Caco-2 (cell line): ENCODE measurements at regions not wholly inside any gene's neighbourhood (a gene's known extent, or its start where the extent isn't known, plus 50 kb on each side); places are given as distances from the start of the nearest gene placed in this dataset.

ENCODE experiments used
- BruUV-seq: library from RNA; stranded (reverse); fragments of 400-500 nt; replicated peaks from 2 replicates; lab custom pipeline; 2021; lab: Mats Ljungman, UMichigan
- CTCF ChIA-PET: fragments of 300-600 bp; sonication (Branson Sonifier 250); formaldehyde crosslinking; loops from one replicate; lab custom pipeline; 2022; ENCODE audit warnings: antibody characterized with exemption; lab: Charles Lee
- POLR2A ChIA-PET: fragments of 300-600 bp; sonication (Branson Sonifier 250); formaldehyde crosslinking; loops from one replicate; lab custom pipeline; 2022; ENCODE audit warnings: antibody characterized with exemption; lab: Charles Lee
- DNase-seq, 2 experiments: peaks; one replicate each; pipeline versions ENCODE4 v3.0.0 to v3.0.0-alpha.2; 2020 to 2022
- H3K27me3 ChIP-seq: replicated peaks from 2 replicates; pipeline ENCODE4 v1.6.0; 2011; ENCODE audit warnings: low read length; ENCODE audit not compliant: control insufficient read depth, insufficient read depth
- H3K36me3 ChIP-seq: 2 replicates; pipeline ENCODE4 v1.5.1; 2011; ENCODE audit warnings: low read length; ENCODE audit not compliant: control insufficient read depth, insufficient read depth
- H3K4me1 ChIP-seq: fragments of 250-450 bp; sonication (Bioruptor Pico); 2 replicates; pipeline ENCODE4 v1.5.1; 2020; ENCODE audit warnings: mild to moderate bottlenecking
- H3K4me3 ChIP-seq: 2 replicates; pipeline ENCODE4 v1.5.1; 2011; ENCODE audit warnings: low read depth, mild to moderate bottlenecking, control low read depth, low read length
- H3K9me3 ChIP-seq: fragments of 250-450 bp; sonication (Bioruptor Pico); 2 replicates; pipeline ENCODE4 v1.5.1; 2020; ENCODE audit warnings: mild to moderate bottlenecking, moderate library complexity
- H3K27ac Mint-ChIP-seq: one replicate; pipeline ENCODE4 v1.8.0; 2022; ENCODE audit warnings: mixed read lengths; ENCODE audit not compliant: unreplicated experiment
- H3K27me3 Mint-ChIP-seq: one replicate; pipeline ENCODE4 v1.8.0; 2022; ENCODE audit warnings: mixed read lengths; ENCODE audit not compliant: insufficient read depth, unreplicated experiment
- H3K36me3 Mint-ChIP-seq: one replicate; pipeline ENCODE4 v1.8.0; 2022; ENCODE audit warnings: mild to moderate bottlenecking, mixed read lengths; ENCODE audit not compliant: insufficient read depth, unreplicated experiment
- H3K4me1 Mint-ChIP-seq: one replicate; pipeline ENCODE4 v1.8.0; 2022; ENCODE audit warnings: low read depth, mixed read lengths; ENCODE audit not compliant: unreplicated experiment
- H3K4me3 Mint-ChIP-seq: one replicate; pipeline ENCODE4 v1.8.0; 2022; ENCODE audit warnings: mild to moderate bottlenecking, moderate library complexity, mixed read lengths; ENCODE audit not compliant: unreplicated experiment
- H3K9me3 Mint-ChIP-seq: one replicate; pipeline ENCODE4 v1.8.0; 2022; ENCODE audit warnings: mixed read lengths; ENCODE audit not compliant: unreplicated experiment
- CTCF ChIP-seq, 2 experiments: fragments of 200-600 bp in 1 of 2; IDR thresholded peaks; 1 replicate in 1 of 2; 2 replicates in 1 of 2; pipeline versions ENCODE4 v1.5.1 to v1.8.0; 2011 to 2022; ENCODE audit warnings: antibody characterized with exemption in 1 of 2, control low read depth in 1 of 2, inconsistent platforms in 1 of 2, low read depth in 1 of 2, low read length in 1 of 2, mild to moderate bottlenecking in 1 of 2, moderate library complexity in 1 of 2; ENCODE audit not compliant: insufficient read depth in 1 of 2, severe bottlenecking in 1 of 2, unreplicated experiment in 1 of 2
- intact Hi-C: fragments of 100-400 bp; cut with micrococcal nuclease; formaldehyde crosslinking; loops from one replicate; pipeline ENCODE4 v1.10.0; 2022; ENCODE audit not compliant: unreplicated experiment

DNA sequence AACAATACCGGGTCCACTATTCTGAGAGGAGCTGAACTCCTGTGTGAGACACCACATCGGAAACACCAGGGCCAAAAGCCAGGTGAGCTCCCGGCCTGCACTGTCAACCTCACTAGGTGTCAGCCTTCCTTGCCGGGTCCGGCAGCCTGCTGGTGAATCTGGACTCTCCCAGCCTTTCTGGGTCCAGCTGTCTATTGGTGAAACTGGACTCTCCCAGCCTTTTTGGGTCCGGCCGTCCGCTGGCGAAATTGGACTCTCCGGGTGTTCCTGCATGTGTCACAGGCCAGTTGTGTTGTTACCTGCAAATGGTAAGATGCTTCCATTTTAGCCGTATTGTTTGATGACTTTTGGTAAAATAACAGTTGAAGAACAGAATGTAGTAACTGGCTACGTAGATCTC, 801.5 kb downstream of the CDH9 start:
- Mint-ChIP-seq H3K4me1 (no peaks in the 10 kb centered on the region), H3K4me3 (no peak overlapping the region), H3K9me3 (peaks cover 21% of the 10 kb centered on the region), H3K36me3 (no peaks in the 10 kb centered on the region), H3K27me3 (no peaks in the 10 kb centered on the region), H3K27ac (no peak overlapping the region)
- Histone ChIP-seq H3K4me3 (no peak overlapping the region), H3K4me1 (no peaks in the 10 kb centered on the region), H3K36me3 (no peaks in the 10 kb centered on the region), H3K9me3 (no peaks in the 10 kb centered on the region), H3K27me3 (no peaks in the 10 kb centered on the region)
- intact Hi-C loops: no loop called here
- CTCF ChIA-PET: no interaction called here
- POLR2A ChIA-PET: no interaction called here
- no TSS peak for BruUV-seq
- no peak for TF ChIP-seq CTCF (IDR thresholded peaks at IDR 0.05; ENCODE audit: insufficient read depth in 1 of 2, low read depth in 1 of 2, low read length in 1 of 2, severe bottlenecking in 1 of 2, unreplicated experiment in 1 of 2)
- DNase-seq: no peak

DNA sequence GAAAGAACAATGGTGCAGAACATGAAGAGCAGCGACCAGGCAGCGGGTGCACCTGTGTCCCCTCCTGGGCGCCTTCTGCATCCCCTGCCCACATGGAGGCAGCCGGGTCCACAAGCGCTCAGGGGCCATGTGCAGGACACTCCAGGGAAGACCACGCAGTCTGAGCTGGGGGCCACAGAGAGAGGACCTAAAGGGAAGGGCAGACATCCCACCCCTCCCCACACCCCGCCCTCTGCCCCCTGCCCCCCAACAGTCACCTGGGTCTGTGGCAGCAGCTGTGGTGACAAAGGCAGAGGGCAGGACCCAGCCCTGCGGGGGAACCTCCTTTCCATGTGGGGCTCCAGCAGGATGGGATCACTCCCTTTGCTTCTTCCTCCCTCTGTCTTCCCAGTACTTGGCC, 805.7 kb downstream of the CDH9 start:
- H3K4me3 ChIP-seq: no peak overlapping the region
- Mint-ChIP-seq H3K36me3 (no peaks in the 10 kb centered on the region), H3K9me3 (peaks cover 41% of the 10 kb centered on the region), H3K27me3 (no peaks in the 10 kb centered on the region), H3K4me3 (no peak overlapping the region), H3K4me1 (no peaks in the 10 kb centered on the region), H3K27ac (no peak overlapping the region)
- intact Hi-C loops: no loop called here
- no peaks in the 10 kb centered on the region for H3K4me1 ChIP-seq
- ChIA-PET POLR2A (no interaction called here), CTCF (no interaction called here)
- H3K27me3 ChIP-seq: no peaks in the 10 kb centered on the region
- TF ChIP-seq CTCF (IDR thresholded peaks at IDR 0.05; ENCODE audit: insufficient read depth in 1 of 2, low read depth in 1 of 2, low read length in 1 of 2, severe bottlenecking in 1 of 2, unreplicated experiment in 1 of 2): no peak
- H3K9me3 ChIP-seq: no peaks in the 10 kb centered on the region
- BruUV-seq: no TSS peak
- DNase-seq: no peak
- H3K36me3 ChIP-seq: no peaks in the 10 kb centered on the region

DNA sequence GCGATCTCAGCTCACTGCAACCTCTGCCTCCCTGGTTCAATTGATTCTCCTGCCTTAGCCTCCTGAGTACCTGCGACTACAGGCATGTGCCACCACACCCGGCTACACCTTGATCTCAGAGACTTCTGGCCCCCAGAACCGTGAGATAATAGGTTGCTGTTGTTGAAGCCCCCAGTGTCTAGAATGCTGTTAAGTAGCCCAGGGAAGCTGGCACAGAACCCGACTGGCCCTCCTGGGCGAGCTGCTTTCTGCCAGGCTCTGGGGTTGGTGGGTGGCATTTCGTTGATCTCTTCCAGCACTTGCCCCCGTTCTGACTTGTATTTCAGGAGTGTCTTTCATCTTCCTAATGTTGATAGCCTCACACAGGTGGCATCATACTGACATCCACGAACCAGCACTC, 807.1 kb downstream of the CDH9 start:
- Mint-ChIP-seq H3K9me3 (peaks cover 43% of the 10 kb centered on the region), H3K4me1 (no peaks in the 10 kb centered on the region), H3K27me3 (peaks cover 4% of the 10 kb centered on the region), H3K27ac (no peak overlapping the region), H3K36me3 (no peaks in the 10 kb centered on the region), H3K4me3 (no peak overlapping the region)
- CTCF ChIA-PET: no interaction called here
- Histone ChIP-seq H3K4me1 (no peaks in the 10 kb centered on the region), H3K36me3 (no peaks in the 10 kb centered on the region), H3K9me3 (no peaks in the 10 kb centered on the region), H3K27me3 (no peaks in the 10 kb centered on the region), H3K4me3 (no peak overlapping the region)
- intact Hi-C loops: no loop called here
- POLR2A ChIA-PET: no interaction called here
- TF ChIP-seq CTCF (IDR thresholded peaks at IDR 0.05; ENCODE audit: insufficient read depth in 1 of 2, low read depth in 1 of 2, low read length in 1 of 2, severe bottlenecking in 1 of 2, unreplicated experiment in 1 of 2): no peak
- DNase-seq: no peak
- BruUV-seq: no TSS peak
